Vagina (tissue), 2 donors: ENCODE measurements at regions not wholly inside any gene's neighbourhood (a gene's known extent, or its start where the extent isn't known, plus 50 kb on each side); places are given as distances from the start of the nearest gene placed in this dataset.

Source experiments
- CTCF ChIP-seq, 3 experiments: fragments of 450-650 bp in 2 of 3; fragments of 200-600 bp in 1 of 3; sonication (generic) in 1 of 3; IDR thresholded peaks; one replicate each; pipeline ENCODE4 v1.5.1; 2017 to 2019; ENCODE audit warnings: antibody characterized with exemption in 3 of 3, mild to moderate bottlenecking in 2 of 3, moderate library complexity in 2 of 3
- POLR2AphosphoS5 ChIP-seq, 2 donors: sonication (generic); formaldehyde crosslinking; IDR thresholded peaks; one replicate each; pipeline ENCODE4 v1.9.0; 2017; ENCODE audit warnings: antibody characterized with exemption in 2 of 2, mild to moderate bottlenecking in 2 of 2, low read depth in 1 of 2; ENCODE audit not compliant: insufficient read depth in 1 of 2

- TF ChIP-seq POLR2AphosphoS5 (IDR thresholded peaks at IDR 0.05; ENCODE audit: insufficient read depth in 1 of 2, low read depth in 1 of 2) (no peak), CTCF (IDR thresholded peaks at IDR 0.05) (no peak)
Observed at GRCh38 chrX:39301036-39301435, 499.8 kb downstream of the MID1IP1 start.
